ENCODE measurements at regions not wholly inside any gene's neighbourhood (a gene's known extent, or its start where the extent isn't known, plus 50 kb on each side); places are given as distances from the start of the nearest gene placed in this dataset.

DNA sequence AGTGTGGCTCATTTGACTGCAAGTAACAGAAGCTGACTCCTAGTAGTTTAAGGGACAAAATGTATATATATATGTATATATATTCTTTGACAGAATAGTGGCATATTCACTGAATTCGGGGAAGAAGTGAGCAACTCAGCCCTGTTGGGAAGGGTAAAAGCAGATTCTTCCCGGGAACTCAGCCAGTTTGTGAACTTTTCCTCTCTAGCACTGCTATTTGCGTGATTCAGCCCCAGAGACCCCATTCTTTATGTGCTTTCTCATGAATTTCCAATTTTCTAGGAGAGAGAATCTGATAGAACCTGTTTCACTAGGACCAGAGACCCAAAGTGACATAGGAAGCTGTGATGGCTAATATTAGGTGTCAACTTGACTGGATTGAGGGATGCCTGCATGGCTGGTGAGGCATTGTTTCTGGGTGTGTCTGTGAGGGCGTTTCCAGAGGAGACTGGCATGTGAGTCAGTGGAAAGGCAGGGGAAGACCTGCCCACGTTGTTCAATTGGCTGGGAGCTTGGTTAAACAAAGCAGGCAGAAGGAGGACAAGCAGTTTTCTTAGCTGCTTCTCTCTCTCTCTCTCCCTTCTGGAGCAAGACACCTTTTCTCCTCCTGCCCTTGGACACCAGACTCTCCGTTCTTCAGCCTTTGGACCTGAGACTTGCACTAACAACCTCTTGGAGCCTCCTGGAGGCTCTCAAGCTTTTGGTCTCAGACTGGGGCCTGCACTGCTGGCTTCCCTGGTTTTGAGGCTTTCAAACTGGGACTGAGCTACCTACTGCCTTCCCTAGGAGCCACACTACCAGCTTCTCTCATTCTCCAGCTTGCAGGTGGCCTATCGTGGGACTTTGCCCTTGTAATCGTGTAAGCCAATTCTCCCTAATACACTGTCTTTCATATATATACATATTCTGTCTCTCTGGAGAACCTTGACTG is 93.4 kb upstream of the KCNK1 start:
- DNase-seq: no peak

DNA sequence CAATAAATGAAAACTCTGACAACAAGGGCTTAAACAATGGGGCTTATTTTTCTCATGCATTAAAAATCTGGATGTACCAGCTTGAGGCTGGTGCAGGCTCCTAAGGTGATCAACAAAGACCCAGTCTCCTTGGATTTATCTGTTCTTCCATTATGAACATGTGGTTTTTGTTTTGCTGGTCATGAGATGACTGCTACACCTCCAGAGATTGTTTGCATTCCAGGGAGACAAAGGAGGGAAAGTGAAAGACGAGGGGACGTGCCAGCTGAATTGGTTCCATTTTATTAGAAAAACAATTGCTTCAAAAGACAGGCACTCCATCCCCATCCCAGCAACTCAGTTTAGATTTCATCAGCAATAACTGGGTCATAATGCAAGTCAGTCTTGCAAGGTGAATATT is 90.9 kb upstream of the KCNK1 start:
- DNase-seq: no peak

DNA sequence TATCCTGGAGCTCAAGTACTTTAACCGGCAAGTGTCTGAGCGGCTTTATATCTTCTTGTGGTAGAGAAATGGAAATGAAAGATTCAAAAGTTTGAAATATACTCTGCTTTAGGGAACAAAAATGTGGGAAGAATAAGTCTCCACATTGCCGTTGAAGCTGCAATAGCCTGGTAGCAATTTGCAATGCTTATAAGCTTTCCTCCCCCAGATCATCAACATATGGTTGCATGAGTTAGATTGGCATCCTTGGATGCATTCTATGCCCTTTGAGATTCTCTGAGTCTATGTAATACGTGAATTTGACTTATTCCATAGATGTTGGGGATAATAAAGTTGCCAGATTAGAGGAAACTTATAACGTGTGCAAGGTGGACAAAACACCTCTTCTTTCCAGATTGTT is 86.1 kb upstream of the KCNK1 start:
- no peak for DNase-seq

DNA sequence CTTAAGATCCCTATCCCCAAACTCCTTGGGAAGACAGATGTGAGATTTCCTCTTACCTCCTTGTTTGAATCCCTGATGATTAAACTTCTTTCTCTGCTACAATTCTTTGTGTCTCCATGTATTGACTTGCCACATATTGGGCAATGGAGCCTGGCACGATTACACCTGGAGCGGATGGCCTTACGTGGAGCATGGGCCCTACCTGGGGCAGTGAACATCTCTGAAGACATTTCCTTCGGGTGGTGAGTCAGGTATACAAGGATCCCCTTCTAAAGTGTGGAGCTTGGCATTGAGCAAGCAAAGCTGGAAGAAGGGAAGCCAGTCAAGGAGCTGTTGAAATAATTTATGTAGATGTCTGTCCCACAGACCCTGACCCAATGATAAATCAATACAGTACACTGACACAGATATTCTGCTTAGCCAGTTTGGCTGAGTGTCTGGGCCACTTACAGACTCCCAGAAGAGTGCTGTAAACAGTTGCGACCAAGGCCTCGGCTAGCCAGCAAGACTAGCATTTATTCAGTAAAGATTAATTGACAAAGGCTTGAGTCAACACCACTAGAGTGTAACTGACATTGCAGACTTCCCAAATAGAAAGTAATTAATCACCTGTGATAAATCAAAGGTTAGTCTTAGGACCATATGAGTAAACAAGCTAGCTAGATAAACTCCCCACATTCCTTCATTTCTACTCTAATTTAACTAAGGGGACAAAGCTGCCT is 83.1 kb upstream of the KCNK1 start:
- DNase-seq: no peak

DNA sequence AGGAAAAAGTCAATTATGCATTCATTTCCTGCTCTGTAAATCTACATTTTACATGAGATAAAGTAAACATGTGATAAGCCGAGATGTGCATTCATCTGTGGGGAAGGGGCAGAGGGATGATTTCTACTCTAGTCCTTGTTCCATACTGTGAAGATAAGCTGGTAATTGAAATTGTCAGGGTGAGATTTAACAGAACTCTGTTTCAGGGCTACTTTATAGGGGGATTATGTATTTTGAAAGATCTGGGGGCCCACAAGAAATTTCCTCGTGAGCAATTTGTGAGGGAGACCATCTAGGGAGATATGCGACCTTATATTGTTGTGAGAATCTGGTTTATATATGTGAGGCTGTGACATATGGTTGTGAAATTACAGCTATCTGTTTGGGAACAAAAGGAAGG is 73.1 kb upstream of the KCNK1 start:
- DNase-seq: no peak

DNA sequence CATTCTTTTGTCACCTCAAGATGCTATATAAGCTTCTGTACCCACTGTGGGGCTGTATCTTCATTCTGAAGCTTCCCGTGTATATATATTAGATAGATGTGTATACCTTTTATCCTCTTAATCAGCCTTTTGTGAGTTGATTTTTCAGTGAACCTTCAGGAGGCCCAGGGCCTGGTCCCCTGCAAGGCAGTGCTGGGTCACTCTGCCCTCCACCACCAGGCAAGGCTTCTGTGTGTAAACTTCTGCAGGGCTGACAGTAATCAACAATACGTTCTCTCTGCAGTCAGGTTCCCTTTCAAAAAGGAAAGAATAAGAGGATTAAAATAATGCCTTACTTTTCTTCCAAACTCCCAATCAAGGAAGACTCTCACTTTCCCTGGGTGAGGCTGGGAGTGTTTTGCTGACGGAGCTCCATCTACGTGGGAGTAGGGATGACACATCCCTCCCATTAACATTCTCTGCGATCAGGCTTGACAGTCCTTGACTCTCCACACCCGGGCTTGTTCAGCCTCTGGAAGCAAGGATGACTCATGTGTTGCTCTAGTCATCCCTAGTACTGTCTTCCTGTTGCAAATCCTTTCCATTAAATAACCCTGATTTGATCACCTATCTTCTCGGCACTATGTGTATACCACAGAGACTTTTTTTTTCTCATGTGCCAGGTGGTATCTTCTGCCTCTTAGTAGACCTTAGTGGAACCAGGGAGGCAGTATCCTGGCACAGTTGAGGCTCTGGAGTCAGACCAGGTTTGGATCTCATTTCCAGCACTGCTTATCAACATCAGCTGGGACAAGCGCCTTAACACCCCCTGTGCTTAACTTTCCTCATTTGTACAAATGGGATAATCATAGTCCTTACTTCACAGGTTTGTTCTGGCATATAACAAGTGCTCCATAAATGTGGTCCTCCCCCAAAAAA is 70.3 kb upstream of the KCNK1 start:
- no peak for DNase-seq

DNA sequence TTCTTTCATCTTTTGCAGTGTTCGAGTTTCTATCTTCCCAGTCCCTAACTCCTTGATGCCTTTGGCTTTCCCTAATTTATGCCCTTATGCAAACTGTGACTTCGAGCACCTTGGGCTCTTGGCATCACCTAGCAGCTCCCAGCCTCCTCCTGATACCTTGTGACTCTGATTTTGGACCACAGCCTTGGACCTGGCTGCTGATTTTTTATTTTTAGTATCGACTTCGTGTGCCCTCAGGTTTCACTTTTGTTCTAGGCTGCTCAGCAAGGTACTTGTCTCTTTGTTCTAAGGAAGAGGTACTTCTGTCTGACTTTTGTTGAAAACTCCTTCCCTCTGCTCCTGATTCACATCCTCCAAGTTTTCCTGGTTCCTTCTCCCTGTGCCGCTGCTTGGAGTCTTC is 69.6 kb upstream of the KCNK1 start:
- DNase-seq: no peak

GRCh38 chr1:233547726-233548125 is 66.2 kb upstream of the KCNK1 start:
- no peak for DNase-seq

DNA sequence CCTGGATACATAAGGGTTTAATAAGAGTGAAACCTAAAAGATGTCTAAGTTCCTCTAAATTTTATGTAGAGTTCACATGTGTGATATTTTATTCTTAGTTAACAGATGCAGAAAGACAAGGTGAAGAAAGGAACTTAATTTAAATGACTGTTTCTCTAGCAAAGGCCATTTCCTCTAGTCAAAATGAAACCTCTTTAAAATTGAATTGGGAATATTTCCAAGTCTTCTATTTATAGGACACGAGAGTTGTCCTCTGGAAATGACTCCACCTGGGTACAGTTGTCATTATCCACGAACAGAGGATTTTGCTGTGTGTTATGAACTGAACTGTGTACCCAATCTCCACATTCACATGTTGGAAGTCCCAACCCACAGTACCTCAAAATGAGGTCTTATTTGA is 64.5 kb upstream of the KCNK1 start:
- no peak for DNase-seq

DNA sequence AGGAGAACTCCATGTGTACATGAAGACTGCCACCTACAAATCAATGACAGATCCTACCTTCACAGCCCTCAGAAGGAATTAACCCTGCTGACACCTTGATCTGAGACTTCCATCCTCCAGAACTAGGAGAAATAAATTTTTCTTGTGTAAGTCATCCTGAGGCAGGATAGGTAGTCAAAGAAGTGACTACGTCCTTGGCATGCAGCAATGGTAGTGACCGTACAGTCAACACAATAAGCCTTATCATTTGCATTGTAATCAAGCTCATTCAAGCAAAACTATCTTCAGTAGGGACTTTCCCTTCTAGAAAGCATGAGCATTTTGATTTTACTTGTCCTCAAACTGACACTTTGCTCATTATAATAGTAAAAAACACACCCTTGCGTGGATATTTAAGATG is 64.0 kb upstream of the KCNK1 start:
- DNase-seq: no peak

GRCh38 chr1:233554037-233554436 is 59.9 kb upstream of the KCNK1 start:
- DNase-seq: no peak

DNA sequence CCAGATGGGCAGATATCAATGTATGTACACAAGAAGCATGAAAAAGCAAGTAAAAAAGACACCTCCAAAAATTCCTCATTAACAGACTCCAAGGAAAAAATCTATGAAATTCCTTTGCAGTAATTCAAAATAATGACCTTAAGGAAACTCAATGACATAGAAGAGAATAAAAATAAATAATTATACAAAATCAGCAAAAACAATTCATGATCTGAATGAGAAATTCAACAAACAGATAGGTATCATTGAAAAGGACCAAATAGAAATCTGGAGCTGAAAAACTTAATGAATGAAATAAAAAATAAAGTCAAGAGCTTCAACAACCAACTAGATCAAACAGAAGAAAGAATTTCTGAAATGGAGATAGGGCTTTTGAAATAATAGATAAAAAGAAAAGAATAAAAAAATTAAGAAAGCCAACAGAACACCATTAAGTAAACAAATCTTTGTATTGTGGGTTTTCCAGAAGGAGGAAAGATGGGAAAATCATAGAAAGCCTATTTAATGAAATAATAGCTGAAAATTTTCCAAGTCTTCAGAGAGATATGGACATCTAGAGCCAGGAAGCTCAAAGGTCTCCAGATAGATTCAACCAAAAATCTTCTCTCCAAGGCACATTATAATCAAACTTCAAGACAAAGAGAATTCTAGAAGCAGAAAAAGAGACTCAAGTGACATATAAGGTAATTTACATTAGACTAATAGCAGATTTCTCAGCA is 52.0 kb upstream of the KCNK1 start:
- no peak for DNase-seq
